Effector memory CD8-positive, alpha-beta T cell (primary cell): ENCODE measurements at regions not wholly inside any gene's neighbourhood (a gene's known extent, or its start where the extent isn't known, plus 50 kb on each side); places are given as distances from the start of the nearest gene placed in this dataset.
"Not testable (repeated sequence)": the region's sequence is repeated elsewhere in the genome, so short reads cannot be mapped to it uniquely, and the experiment has no call there.

Source experiments
- ATAC-seq: fragments of 150-1000 bp; cut with Tn5 transposase; replicated peaks from 2 replicates; pipeline ENCODE4 v1.10.0; 2021; ENCODE audit warnings: mild to moderate bottlenecking, moderate library complexity
- DNase-seq, 3 experiments: peaks; one replicate each; pipeline ENCODE4 v3.0.0; 2021
- H3K27ac Mint-ChIP-seq, 2 donors: one replicate each; pipeline ENCODE4 v1.8.0; 2022; ENCODE audit warnings: mild to moderate bottlenecking in 2 of 2, mixed read lengths in 2 of 2, moderate library complexity in 2 of 2
- H3K27me3 Mint-ChIP-seq, 2 donors: one replicate each; pipeline ENCODE4 v1.8.0; 2022; ENCODE audit warnings: mixed read lengths in 2 of 2
- H3K36me3 Mint-ChIP-seq: one replicate; pipeline ENCODE4 v1.8.0; 2022; ENCODE audit warnings: mild to moderate bottlenecking, moderate library complexity, mixed read lengths; ENCODE audit not compliant: insufficient read depth
- H3K4me1 Mint-ChIP-seq, 2 donors: one replicate each; pipeline ENCODE4 v1.8.0; 2022; ENCODE audit warnings: low read depth in 2 of 2, mixed read lengths in 2 of 2
- H3K4me3 Mint-ChIP-seq, 2 donors: one replicate each; pipeline ENCODE4 v1.8.0; 2022; ENCODE audit warnings: mild to moderate bottlenecking in 2 of 2, mixed read lengths in 2 of 2, moderate library complexity in 2 of 2
- H3K9me3 Mint-ChIP-seq, 2 donors: one replicate each; pipeline ENCODE4 v1.8.0; 2022; ENCODE audit warnings: mixed read lengths in 2 of 2

- Mint-ChIP-seq H3K4me3 (no peak overlapping the region), H3K4me1 (no peaks in the 10 kb centered on the region), H3K36me3 (no peaks in the 10 kb centered on the region), H3K27me3 (no peaks in the 10 kb centered on the region), H3K9me3 (peaks cover 0 to 8% of the 10 kb centered on the region in 2 donors), H3K27ac (no peak overlapping the region)
- ATAC-seq (no peak), DNase-seq (no peak)
Measured at GRCh38 chr7:34390103-34390502, 267.9 kb upstream of the NPSR1 start.

DNA sequence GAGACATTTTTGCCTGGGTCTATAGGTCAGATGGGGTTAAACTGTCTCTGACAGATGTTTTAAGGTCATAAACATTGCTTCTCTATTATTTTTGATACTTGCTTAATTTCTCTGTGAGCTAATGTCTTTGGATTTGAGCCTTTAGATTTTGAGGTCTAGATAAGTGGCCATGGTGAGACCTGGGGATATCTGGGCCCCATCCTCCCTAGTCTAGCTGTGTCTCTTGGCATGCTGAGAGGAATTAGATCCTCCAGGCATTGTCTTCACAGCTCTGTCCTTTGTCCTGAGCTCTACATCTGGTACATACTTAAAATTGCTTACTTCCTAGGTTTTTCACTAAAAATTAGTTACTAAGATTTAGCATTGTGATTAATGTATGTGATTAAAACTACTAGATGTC is 265.0 kb upstream of the NPSR1 start:
- no peak for DNase-seq
- Mint-ChIP-seq H3K4me1 (no peaks in the 10 kb centered on the region), H3K9me3 (peaks cover 0 to 7% of the 10 kb centered on the region in 2 donors), H3K27ac (no peak overlapping the region), H3K27me3 (no peaks in the 10 kb centered on the region), H3K36me3 (no peaks in the 10 kb centered on the region), H3K4me3 (no peak overlapping the region)
- ATAC-seq: no peak

GRCh38 chr7:34396437-34397064 is 261.5 kb upstream of the NPSR1 start:
- no peak for ATAC-seq
- H3K27ac Mint-ChIP-seq: no peak overlapping the region
- peaks cover 0 to 1% of the 10 kb centered on the region in 2 donors for H3K9me3 Mint-ChIP-seq
- no peak overlapping the region for H3K4me3 Mint-ChIP-seq
- no peaks in the 10 kb centered on the region for H3K4me1 Mint-ChIP-seq
- H3K36me3 Mint-ChIP-seq: no peaks in the 10 kb centered on the region
- DNase-seq: no peak
- H3K27me3 Mint-ChIP-seq: no peaks in the 10 kb centered on the region

- ATAC-seq: no peak
- Mint-ChIP-seq H3K9me3 (peaks cover 0 to 1% of the 10 kb centered on the region in 2 donors), H3K36me3 (no peaks in the 10 kb centered on the region), H3K4me3 (no peak overlapping the region), H3K27me3 (no peaks in the 10 kb centered on the region), H3K27ac (no peak overlapping the region), H3K4me1 (no peaks in the 10 kb centered on the region)
- no peak for DNase-seq
Measured at GRCh38 chr7:34401776-34402175, 256.2 kb upstream of the NPSR1 start.

GRCh38 chr7:34406848-34407530 is 251.0 kb upstream of the NPSR1 start:
- Mint-ChIP-seq H3K4me3 (no peak overlapping the region), H3K36me3 (no peaks in the 10 kb centered on the region), H3K4me1 (no peaks in the 10 kb centered on the region), H3K9me3 (no peaks in the 10 kb centered on the region), H3K27ac (no peak overlapping the region), H3K27me3 (no peaks in the 10 kb centered on the region)
- ATAC-seq (no peak), DNase-seq (no peak)

- Mint-ChIP-seq H3K4me3 (no peak overlapping the region), H3K27me3 (no peaks in the 10 kb centered on the region), H3K9me3 (no peaks in the 10 kb centered on the region), H3K36me3 (no peaks in the 10 kb centered on the region), H3K27ac (no peak overlapping the region), H3K4me1 (no peaks in the 10 kb centered on the region)
- ATAC-seq (no peak), DNase-seq (no peak)
Measured at GRCh38 chr7:34407586-34407985, 250.4 kb upstream of the NPSR1 start.

DNA sequence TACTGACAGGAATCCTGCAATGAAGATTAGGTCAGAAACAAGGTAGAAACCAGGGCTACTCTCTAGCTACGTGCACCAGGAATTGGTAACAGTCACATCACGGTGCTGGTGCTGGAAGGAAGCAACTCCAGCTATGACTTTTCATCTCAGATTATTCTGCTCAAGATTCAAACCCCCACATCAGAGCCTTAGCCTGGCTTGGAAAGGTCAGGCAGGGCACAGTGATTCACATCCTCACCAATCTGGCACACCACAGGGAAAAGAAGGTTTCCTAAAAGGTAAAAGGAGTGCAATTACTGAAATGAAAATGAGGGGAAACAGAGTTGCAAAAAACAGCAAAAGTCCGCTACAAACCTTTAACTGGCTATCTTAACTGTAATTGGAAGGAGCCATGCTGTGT is 240.2 kb upstream of the NPSR1 start:
- H3K9me3 Mint-ChIP-seq: peaks cover 0 to 4% of the 10 kb centered on the region in 2 donors
- H3K4me1 Mint-ChIP-seq: no peaks in the 10 kb centered on the region
- no peaks in the 10 kb centered on the region for H3K36me3 Mint-ChIP-seq
- H3K27ac Mint-ChIP-seq: no peak overlapping the region
- H3K27me3 Mint-ChIP-seq: no peaks in the 10 kb centered on the region
- ATAC-seq: no peak
- no peak for DNase-seq
- H3K4me3 Mint-ChIP-seq: no peak overlapping the region

GRCh38 chr7:34421526-34421925 is 236.5 kb upstream of the NPSR1 start:
- Mint-ChIP-seq H3K36me3 (no peaks in the 10 kb centered on the region), H3K4me1 (no peaks in the 10 kb centered on the region)
- no peak for ATAC-seq

DNA sequence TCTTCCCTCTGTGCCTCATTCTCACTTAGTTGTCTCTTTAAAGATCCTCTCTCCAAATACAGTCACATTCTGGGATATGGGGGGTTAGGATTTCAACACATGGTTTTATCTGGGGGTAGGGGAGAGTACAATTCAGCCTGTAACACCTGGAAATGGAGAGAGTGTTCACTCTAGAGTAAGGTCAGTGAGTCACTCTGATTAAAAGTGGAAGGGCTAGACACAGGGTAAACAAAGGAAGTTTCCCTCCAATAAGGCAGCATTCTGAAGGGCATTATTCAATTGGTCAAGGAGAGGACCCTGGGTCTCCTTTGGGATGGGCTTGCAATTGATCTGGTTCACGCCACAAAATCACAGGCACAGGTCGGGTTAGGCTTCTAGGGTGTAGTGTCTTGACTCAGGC is 232.8 kb upstream of the NPSR1 start:
- Mint-ChIP-seq H3K27me3 (no peaks in the 10 kb centered on the region), H3K27ac (no peak overlapping the region), H3K36me3 (no peaks in the 10 kb centered on the region), H3K4me3 (no peak overlapping the region), H3K9me3 (peaks cover 1 to 3% of the 10 kb centered on the region in 2 donors), H3K4me1 (no peaks in the 10 kb centered on the region)
- DNase-seq (no peak), ATAC-seq (no peak)

More at GRCh38 chr7:34421526-34421925, 236.5 kb upstream of the NPSR1 start:
- no peak overlapping the region for H3K4me3 Mint-ChIP-seq
- peaks cover 0 to 6% of the 10 kb centered on the region in 2 donors for H3K9me3 Mint-ChIP-seq
- no peak for DNase-seq
- no peak overlapping the region for H3K27ac Mint-ChIP-seq
- no peaks in the 10 kb centered on the region for H3K27me3 Mint-ChIP-seq

- H3K27me3 Mint-ChIP-seq: no peaks in the 10 kb centered on the region
- peaks cover 7 to 8% of the 10 kb centered on the region in 2 donors for H3K9me3 Mint-ChIP-seq
- DNase-seq (no peak), ATAC-seq (no peak)
- no peak overlapping the region for H3K27ac Mint-ChIP-seq
- H3K4me1 Mint-ChIP-seq: no peaks in the 10 kb centered on the region
- H3K4me3 Mint-ChIP-seq: no peak overlapping the region
- H3K36me3 Mint-ChIP-seq: no peaks in the 10 kb centered on the region
Measured at GRCh38 chr7:34425631-34426384, 232.2 kb upstream of the NPSR1 start.

DNA sequence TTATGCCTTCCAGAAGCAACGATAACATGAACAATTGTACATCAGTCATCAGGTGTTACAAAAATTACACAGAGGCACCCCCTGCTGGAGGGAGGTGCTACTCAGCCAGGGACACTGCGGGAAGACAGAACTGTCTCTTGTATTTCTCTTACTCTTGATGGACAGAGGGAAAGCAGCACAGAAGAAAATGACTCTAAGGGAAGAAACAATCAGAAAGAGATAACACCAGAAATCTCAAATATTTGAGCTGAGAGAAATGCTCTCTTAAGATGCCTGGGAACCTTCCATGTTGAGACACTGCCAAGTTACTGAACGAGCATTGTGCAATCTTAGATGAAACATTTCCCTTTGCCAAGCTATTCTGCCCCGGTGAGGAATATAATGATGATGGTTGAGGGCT is 227.6 kb upstream of the NPSR1 start:
- H3K27ac Mint-ChIP-seq: no peak overlapping the region
- no peak for ATAC-seq
- H3K4me3 Mint-ChIP-seq: no peak overlapping the region
- no peaks in the 10 kb centered on the region for H3K36me3 Mint-ChIP-seq
- peaks cover 14 to 20% of the 10 kb centered on the region in 2 donors for H3K9me3 Mint-ChIP-seq
- H3K4me1 Mint-ChIP-seq: no peaks in the 10 kb centered on the region
- no peaks in the 10 kb centered on the region for H3K27me3 Mint-ChIP-seq
- no peak for DNase-seq

DNA sequence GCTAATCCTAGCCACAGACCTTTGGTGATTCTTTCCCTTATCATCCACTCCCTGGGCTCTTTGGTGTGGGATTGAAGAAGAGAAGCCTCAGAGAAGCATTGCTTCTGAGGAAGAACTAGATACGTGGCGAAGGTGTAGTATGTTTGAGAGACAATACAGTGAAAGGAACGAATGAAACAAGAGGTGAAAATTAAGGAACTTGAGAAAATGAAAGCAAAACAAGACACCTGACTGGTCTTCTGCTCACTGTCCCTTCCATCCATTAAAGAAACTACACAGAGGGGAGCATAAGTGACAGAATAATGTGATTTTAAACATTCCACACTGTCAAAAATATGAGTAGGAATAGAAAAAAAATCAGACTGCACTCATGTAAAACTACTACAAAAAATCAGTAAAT is 219.6 kb upstream of the NPSR1 start:
- Mint-ChIP-seq H3K36me3 (no peaks in the 10 kb centered on the region), H3K4me3 (no peak overlapping the region), H3K4me1 (no peaks in the 10 kb centered on the region), H3K27me3 (no peaks in the 10 kb centered on the region), H3K27ac (no peak overlapping the region), H3K9me3 (peaks cover 5 to 8% of the 10 kb centered on the region in 2 donors)
- ATAC-seq: no peak
- no peak for DNase-seq

GRCh38 chr7:34445653-34446052 is 212.4 kb upstream of the NPSR1 start:
- Mint-ChIP-seq H3K9me3 (peaks cover 6 to 12% of the 10 kb centered on the region in 2 donors), H3K27me3 (no peaks in the 10 kb centered on the region)
- ATAC-seq: no peak

DNA sequence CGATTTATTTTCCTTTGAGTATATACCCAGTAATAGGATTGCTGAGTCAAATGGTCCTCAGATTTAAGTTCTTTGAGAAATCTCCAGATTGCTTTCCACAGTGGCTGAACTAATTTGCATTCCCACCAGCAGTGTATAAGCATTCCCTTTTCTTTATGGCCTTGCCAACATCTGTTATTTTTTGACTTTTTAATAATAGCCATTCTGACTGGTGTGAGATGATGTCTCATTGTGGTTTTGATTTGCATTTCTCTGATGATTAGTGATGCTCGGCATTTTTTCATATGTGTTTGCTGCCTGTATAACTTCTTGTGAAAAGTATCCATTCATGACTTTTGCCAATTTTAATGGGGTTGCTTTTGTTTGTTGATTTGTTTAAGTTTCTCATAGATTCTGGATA is 209.5 kb upstream of the NPSR1 start:
- H3K9me3 Mint-ChIP-seq: peaks cover 6 to 12% of the 10 kb centered on the region in 2 donors
- H3K27me3 Mint-ChIP-seq, ATAC-seq, H3K4me1 Mint-ChIP-seq, DNase-seq, H3K27ac Mint-ChIP-seq, H3K4me3 Mint-ChIP-seq, H3K36me3 Mint-ChIP-seq: not testable (repeated sequence)

More at GRCh38 chr7:34445653-34446052, 212.4 kb upstream of the NPSR1 start:
- DNase-seq: no peak
- Mint-ChIP-seq H3K4me3 (no peak overlapping the region), H3K36me3 (no peaks in the 10 kb centered on the region), H3K27ac (no peak overlapping the region), H3K4me1 (no peaks in the 10 kb centered on the region)
